Testis (tissue), 2 donors: ENCODE measurements at regions not wholly inside any gene's neighbourhood (a gene's known extent, or its start where the extent isn't known, plus 50 kb on each side); places are given as distances from the start of the nearest gene placed in this dataset.

ENCODE experiments used
- POLR2A ChIP-seq: fragments of 450-650 bp; IDR thresholded peaks from one replicate; pipeline ENCODE4 v1.6.1; 2017; ENCODE audit warnings: antibody characterized with exemption, mild to moderate bottlenecking, moderate library complexity
- TF ChIP-seq, protein P1 (sequence below), 3 experiments: fragments of 450-650 bp in 2 of 3; fragments of 200-600 bp in 1 of 3; sonication (generic) in 1 of 3; IDR thresholded peaks; one replicate each; pipeline ENCODE4 v1.5.1; 2016 to 2019; ENCODE audit warnings: antibody characterized with exemption in 3 of 3, mild to moderate bottlenecking in 2 of 3, moderate library complexity in 1 of 3

DNA sequence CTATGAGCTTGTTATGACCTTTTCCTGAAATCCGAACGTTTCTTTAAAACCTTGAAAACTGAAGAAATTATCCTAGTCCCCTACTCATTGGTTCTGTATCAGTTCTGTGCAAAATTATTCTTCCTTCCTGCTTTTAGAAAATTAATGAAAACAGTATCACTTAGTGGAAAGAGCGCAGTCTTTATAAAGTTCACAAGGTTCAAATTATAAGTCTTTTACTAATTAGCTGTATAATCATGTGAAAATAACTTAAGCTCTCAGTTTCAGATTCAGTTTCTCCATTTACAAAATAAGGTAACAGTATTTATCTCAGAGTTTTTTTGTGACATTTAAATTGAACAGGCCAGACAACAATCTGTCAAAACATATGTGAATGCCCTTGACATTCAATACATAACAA is 306.1 kb downstream of the ADAMTS20 start:
- no peak for TF ChIP-seq POLR2A
- TF ChIP-seq, protein P1, sequence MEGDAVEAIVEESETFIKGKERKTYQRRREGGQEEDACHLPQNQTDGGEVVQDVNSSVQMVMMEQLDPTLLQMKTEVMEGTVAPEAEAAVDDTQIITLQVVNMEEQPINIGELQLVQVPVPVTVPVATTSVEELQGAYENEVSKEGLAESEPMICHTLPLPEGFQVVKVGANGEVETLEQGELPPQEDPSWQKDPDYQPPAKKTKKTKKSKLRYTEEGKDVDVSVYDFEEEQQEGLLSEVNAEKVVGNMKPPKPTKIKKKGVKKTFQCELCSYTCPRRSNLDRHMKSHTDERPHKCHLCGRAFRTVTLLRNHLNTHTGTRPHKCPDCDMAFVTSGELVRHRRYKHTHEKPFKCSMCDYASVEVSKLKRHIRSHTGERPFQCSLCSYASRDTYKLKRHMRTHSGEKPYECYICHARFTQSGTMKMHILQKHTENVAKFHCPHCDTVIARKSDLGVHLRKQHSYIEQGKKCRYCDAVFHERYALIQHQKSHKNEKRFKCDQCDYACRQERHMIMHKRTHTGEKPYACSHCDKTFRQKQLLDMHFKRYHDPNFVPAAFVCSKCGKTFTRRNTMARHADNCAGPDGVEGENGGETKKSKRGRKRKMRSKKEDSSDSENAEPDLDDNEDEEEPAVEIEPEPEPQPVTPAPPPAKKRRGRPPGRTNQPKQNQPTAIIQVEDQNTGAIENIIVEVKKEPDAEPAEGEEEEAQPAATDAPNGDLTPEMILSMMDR (IDR thresholded peaks at IDR 0.05), result no peak
